ENCODE measurements at regions not wholly inside any gene's neighbourhood (a gene's known extent, or its start where the extent isn't known, plus 50 kb on each side); places are given as distances from the start of the nearest gene placed in this dataset.

DNA sequence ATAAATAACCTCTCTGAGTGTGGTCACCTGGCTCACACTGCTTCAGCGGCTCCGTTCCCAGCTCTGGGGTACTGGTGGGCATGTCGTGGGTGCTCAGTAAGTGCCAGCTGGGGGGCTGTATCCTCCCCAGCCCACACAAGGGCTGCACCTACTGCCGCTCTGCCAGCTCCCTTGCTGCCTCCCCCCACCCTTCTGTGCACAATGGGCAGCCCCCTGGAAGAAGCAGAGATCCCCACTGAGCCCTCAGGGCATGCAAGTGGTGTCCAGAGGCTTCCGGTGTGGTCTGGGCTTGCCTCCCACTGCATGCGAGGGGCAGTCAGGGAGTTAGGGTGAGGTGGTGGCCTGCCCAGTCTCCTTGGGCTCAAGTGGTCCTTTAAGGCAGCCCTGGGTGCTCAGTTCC lies 58.3 kb upstream of the TRPM1 start:
- TF ChIP-seq, protein P1, sequence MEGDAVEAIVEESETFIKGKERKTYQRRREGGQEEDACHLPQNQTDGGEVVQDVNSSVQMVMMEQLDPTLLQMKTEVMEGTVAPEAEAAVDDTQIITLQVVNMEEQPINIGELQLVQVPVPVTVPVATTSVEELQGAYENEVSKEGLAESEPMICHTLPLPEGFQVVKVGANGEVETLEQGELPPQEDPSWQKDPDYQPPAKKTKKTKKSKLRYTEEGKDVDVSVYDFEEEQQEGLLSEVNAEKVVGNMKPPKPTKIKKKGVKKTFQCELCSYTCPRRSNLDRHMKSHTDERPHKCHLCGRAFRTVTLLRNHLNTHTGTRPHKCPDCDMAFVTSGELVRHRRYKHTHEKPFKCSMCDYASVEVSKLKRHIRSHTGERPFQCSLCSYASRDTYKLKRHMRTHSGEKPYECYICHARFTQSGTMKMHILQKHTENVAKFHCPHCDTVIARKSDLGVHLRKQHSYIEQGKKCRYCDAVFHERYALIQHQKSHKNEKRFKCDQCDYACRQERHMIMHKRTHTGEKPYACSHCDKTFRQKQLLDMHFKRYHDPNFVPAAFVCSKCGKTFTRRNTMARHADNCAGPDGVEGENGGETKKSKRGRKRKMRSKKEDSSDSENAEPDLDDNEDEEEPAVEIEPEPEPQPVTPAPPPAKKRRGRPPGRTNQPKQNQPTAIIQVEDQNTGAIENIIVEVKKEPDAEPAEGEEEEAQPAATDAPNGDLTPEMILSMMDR (IDR thresholded peaks at IDR 0.05) = no peak

DNA sequence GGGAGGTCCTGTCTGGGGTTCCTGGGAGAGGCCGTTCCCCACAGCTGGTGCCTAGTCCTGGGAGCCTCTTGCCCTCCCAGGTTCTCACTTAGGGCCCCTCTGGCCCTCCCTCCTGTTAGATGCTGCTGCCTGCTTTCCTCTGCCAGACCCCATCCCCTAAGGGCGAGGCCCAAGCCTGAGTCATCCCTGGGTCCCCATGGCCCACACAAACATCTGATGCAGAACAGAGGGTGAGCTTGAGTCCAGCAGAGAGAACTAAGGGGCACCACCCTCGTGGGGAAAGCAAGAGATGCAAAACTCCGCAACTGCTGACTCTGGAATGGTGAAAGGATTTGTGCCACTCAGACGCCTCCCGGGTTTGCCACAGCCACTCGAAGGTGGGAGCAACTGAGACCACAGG lies 58.8 kb upstream of the TRPM1 start:
- TF ChIP-seq, protein P1 (IDR thresholded peaks at IDR 0.05) = no peak

DNA sequence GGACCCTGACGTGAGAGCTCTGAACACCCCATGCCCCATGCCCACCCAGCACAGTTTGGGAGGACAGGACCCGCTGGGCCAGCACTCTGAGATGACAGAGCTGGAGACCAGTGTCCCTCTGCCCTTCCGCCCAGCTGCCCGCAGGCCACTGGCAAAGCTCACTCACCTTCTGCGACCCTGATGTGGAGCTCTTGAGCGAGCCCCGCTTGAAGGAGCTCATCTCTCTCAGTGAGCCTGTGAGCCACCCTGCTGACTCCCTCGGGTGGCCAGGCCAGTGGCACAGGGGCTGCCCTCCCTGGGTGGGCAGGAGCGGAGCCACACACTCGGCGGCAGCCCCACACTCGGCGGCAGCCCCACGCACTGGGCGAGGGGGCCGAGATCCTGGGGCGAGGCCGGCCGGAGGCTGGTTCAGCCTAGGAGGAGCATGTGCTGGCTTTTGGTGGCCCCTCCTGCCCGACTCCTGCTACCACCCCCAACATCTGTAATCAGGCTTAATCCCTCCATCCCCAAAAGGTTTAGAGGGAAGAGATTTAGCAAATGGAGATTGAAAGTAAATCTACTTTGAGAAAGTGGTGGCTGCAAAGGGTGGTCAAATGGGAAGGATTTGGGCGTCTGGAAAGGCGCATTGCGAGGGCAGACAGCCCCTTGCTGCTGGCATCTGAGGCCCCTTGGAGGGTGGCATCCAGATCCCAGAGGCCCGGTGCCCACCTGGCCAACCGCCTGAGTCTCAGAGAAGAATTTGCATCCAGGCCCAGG lies 59.4 kb upstream of the TRPM1 start:
- TF ChIP-seq, protein P1 (IDR thresholded peaks at IDR 0.05) = no peak

DNA sequence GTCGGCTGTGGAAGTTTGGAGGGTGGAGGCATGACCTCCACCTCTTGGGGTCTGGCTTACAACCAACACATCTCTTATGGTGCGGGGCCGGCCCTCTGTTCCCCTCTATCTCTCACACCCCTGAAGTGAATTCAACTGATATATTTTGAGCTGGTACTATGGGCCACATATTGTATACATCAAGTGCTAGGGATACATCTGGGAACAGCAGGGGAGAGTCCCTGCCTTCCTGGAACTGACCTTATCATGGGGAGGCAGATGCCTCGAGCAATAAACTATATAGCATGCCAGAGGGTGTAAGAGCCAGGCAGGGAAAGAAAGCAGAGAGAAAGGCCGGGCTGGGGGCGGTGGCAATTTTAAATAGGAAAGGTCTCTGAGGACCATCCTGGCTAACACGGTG lies 60.4 kb upstream of the TRPM1 start:
- TF ChIP-seq, protein P1 (IDR thresholded peaks at IDR 0.05) = no peak

DNA sequence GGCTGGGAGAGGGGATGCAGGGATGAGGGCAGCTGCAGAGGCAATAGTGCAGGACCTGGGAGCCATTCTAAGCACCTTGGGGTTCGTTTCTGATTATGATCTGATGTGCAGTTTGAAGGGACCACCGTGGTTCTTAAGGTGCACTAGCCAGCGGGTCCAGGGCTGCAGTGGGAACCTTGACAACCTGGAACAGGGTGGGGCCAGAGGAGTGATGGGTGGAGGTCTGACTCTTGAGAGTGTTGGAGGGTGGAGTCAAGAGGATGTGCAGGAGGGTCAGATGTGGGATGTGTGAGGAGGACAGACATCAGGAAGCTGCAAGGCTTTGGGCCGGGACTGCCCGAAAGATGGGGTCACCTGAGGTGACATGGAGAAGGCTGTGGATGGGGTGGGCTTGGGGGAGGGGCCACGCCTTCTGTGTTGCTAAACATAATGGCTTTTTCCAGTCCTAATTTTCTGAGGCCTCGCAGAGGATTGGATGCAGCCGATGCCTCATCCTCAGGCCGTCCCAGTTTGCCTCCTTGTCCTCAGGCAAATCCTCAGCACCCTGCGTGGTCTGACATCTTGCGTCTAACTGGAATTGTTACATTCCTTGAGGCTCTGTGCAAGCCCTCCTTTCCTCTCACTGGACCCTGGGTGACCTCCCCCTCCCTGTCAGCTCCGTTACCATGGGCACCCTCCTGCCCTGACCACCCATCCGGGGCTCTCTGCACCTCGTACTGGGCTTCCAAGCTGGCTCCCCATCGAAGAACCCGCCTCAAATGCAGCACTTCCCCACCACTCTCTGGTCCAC lies 61.4 kb upstream of the TRPM1 start:
- TF ChIP-seq, protein P1 (IDR thresholded peaks at IDR 0.05) = no peak

DNA sequence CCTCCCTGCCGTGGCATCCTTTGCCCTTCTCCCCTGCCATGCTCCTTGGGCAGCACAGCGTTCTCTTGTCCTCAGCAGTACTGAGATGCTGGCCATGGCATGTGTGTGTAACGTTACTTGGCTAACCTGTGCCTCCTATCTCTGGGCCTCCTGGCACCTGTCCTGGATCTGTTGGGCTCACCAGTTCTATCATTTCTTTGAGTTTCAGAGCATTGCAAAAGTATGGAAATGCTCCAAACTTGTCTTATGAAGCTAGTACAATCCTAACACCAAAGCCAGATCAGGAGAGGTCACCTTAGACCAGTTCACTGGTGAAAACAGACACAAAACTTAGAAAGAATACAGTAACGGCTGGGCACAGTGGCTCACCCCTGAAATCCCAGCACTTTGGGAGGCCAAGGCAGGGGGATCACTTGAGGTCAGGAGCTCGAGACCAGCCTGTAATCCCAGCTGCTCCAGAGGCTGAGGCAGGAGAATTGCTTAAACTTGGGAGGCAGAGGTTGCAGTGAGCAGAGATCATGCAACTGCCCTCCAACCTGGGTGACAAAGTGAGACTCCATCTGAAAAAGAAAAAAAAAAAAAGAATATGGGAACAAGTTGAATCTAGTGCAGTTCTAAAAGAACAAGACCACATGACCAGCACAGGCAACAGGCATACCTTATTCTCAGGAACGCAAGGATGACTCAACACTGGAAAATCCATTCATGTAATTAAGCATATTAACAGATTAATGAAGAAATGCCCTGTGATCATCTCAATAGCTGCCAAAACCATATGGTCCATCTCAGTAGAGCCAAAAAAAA lies 62.4 kb upstream of the TRPM1 start:
- TF ChIP-seq, protein P1 (IDR thresholded peaks at IDR 0.05) = no peak

DNA sequence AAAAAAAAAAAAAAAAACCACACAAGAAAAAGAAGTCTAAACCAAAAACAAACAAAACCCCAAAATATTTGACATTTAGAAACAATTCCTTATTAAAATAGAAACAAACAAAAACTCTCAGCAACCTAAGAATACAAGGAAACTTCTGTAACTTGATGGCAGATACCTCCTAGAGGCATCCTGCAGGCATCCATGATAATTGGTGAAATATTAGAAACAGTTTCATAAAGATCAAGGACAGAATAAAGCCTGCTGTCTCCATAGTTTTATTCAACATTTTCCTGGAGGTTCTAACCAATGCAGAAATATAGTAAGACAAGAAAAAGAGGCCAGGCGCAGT lies 63.0 kb upstream of the TRPM1 start:
- TF ChIP-seq, protein P1 (IDR thresholded peaks at IDR 0.05) = no peak

Data from LNCAP (cell line).